Fibroblast of lung (primary cell): ENCODE measurements at regions not wholly inside any gene's neighbourhood (a gene's known extent, or its start where the extent isn't known, plus 50 kb on each side); places are given as distances from the start of the nearest gene placed in this dataset.

ENCODE experiments used
- EZH2 ChIP-seq: IDR thresholded peaks from 2 replicates; pipeline ENCODE4 v1.5.1; 2012; ENCODE audit warnings: low read length, control low read depth, mild to moderate bottlenecking; ENCODE audit errors: missing control alignments
- TF ChIP-seq, protein P1 (sequence below), 2 donors: IDR thresholded peaks in 1 of 2; conservative IDR thresholded peaks in 1 of 2; 1 replicate in 1 of 2; 2 replicates in 1 of 2; pipeline ENCODE4 v1.5.1; 2011 to 2012; ENCODE audit warnings: low read length in 2 of 2, control low read depth in 1 of 2, inconsistent platforms in 1 of 2, low read depth in 1 of 2, mild to moderate bottlenecking in 1 of 2

DNA sequence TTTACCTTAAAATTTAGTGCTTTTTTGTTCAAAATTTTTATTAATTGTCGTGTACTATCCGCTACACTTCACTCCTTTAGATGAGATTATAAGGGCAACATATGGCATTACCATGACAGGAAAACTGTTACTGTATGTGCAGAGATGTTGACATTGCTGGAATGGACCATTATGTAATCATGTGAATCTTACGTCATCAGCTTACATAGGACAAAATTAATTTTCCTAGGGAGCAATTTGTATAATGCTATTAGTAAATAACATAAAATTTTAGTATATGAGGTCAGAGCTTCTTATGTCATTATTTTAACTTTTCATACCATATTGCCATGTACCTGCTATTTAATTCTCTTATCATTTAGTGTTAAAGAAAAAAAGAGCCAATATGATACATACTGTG, 110.4 kb upstream of the KLHL1 start:
- TF ChIP-seq, protein P1, sequence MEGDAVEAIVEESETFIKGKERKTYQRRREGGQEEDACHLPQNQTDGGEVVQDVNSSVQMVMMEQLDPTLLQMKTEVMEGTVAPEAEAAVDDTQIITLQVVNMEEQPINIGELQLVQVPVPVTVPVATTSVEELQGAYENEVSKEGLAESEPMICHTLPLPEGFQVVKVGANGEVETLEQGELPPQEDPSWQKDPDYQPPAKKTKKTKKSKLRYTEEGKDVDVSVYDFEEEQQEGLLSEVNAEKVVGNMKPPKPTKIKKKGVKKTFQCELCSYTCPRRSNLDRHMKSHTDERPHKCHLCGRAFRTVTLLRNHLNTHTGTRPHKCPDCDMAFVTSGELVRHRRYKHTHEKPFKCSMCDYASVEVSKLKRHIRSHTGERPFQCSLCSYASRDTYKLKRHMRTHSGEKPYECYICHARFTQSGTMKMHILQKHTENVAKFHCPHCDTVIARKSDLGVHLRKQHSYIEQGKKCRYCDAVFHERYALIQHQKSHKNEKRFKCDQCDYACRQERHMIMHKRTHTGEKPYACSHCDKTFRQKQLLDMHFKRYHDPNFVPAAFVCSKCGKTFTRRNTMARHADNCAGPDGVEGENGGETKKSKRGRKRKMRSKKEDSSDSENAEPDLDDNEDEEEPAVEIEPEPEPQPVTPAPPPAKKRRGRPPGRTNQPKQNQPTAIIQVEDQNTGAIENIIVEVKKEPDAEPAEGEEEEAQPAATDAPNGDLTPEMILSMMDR (conservative IDR thresholded peaks at IDR 0.05 in 1 of 2, IDR thresholded peaks at IDR 0.05 in 1 of 2; ENCODE audit: low read depth in 1 of 2, low read length in 2 of 2) = no peak
- TF ChIP-seq EZH2 = no peak
